GM21786 (cell line): ENCODE measurements at regions not wholly inside any gene's neighbourhood (a gene's known extent, or its start where the extent isn't known, plus 50 kb on each side); places are given as distances from the start of the nearest gene placed in this dataset.

Source experiments
- ATAC-seq: cut with Tn5 transposase; IDR thresholded peaks from one replicate; pipeline ENCODE4 v1.9.1; 2021; ENCODE audit not compliant: unreplicated experiment

DNA sequence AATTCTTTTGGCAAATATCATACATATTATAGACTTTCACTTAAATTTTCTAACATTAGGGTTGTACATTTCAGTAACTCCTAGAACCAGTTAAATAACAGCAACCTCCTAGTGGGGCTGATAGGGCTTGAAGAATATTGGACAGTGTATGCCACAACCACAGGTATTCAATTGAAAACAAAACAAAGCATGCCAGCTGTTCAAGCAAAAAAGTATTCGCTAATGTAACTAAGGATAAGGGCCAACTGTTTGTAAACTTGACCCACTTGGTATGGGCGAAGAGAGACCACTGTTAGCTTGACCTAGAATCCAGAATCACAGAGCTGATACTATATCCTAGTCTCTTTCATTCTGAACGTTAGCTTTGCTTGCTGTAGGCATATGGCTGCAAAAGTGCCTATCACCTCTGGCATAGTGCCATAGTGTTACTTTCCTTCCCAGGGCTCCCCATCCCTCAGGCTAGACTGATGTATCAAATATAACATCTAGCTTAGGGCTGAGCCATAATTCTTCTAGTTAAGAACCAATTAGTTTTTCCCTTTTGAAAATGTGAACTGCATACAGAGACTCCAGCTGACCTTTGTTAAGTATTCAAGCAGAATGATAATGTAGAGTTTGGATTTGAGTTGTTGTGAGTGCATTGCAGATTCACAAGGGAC lies 458.8 kb upstream of the NRXN1 start:
- ATAC-seq: no peak

DNA sequence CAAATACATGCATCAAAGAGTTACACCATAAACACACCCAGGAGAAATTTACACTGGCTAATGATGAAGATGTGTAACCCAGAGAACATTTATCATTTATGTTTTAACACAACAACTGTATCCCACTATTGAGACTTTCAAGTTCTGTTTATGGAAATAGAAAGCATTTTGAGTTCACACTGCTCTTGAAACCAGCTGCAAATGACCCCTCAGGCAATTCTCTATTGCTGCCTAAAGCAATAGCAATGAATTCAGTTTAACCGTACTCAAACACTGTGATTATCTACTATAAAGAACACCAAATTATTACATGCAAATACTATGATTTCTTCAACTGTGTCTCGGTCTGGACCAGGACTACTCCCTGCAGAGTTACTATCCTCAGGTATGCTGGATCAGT lies 452.7 kb upstream of the NRXN1 start:
- ATAC-seq: no peak

DNA sequence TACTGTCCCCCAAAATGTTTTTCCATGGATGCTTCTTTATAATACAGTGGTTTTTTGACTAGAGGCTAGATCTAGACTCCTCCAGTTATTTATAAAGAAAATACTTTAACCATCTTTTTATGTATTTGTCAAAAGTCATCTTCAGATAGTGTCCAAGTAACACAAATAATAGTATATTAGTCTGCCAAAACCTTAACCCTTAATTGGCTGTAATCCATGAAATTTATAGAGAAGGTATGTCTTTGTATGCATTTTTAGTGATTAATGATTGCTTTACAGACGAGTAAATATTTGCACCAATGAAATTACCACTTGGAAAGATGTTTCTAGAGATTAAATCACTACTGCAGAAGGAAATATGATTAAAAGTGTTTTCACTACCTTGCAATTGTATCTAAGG lies 451.8 kb upstream of the NRXN1 start:
- ATAC-seq: no peak

DNA sequence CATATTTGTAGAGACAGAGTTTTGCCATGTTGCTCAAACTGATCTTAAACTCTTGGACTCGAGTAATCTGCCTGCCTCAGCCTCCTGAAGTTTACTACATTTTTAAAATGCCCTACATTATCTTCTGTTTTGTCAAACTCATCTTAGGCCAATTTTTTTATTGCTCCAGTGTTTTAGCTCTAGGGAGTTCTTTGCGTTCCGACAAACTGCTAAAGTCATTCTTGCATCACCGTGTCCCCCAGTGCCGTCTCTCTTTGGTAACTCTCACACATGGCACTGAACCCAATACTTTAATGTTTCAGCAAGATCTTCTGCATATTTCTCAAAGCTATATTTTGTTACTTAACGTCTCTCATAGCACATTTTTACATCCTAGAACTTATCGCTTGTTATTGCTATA lies 440.9 kb upstream of the NRXN1 start:
- no peak for ATAC-seq

DNA sequence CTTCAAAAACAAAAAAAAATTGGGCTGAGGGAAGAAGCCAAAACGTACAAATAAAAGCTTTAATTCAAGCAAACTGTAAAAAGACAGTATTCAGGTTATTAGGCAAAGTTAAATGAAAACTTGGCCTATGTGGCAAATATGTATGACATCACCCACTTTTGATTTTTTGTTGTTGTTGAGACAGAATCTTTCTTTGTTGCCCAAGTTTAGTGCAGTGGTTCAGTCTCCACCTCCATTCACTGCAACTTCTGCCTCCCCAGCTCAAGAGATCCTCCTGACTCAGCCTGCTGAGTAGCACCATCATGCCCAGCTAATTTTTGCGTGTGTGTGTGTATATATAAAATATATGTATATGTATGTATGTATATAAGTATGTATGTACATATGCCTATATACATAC lies 440.4 kb upstream of the NRXN1 start:
- no peak for ATAC-seq

DNA sequence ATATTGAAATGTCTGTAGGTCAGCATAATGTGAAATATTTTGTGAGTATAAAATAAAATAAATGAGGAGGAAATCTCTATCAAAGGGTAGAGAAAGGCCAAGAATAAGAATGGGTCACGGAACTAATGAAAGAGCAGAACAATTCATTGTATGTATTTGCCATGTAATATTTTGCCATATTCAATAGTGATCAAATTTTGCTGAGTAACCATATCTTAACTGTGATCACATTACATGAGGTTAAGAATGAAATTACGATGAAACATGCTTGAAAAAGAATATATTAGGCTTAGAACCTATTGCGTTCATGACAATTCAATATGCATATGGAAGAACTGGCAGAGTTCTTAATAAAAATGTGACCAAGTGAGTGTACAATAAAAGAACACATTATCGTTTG lies 437.2 kb upstream of the NRXN1 start:
- no peak for ATAC-seq

DNA sequence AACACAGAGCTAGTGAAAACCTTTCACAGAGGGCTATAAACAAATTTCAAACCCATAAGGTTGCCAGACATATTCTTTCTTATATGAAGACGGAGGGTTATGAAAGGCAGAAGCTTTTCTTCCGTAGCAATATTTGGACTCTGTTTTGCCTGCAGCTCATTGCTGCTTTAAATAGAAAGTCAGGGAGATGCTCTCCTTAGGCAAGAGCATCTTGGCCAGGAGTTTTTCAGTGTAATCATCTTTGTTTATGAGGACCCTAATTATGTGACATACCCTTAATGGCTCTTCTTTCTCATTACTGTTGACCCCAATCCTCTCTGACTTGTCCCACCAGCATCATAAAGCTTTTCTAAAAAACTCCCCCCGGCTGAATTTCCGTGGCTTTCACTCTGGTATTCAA lies 433.4 kb upstream of the NRXN1 start:
- ATAC-seq: no peak

DNA sequence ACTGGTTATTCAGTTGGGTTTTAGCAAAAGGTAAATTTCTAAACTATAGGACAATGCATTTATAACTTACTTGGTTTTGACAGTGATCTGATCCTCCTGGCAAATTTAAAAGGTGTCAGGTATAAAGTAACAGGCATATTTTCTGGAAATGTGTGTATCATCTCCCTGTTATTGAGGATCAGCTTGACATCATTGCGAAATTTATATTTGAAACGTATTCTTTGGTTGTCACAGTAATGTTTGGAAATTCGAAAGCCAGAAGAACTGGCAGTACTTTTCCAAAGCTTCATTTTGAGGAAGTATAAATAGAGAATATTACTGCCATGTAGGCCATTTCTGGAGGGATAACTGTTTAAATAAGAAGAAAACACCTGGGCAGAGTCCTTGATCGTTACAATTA lies 422.2 kb upstream of the NRXN1 start:
- ATAC-seq: no peak

DNA sequence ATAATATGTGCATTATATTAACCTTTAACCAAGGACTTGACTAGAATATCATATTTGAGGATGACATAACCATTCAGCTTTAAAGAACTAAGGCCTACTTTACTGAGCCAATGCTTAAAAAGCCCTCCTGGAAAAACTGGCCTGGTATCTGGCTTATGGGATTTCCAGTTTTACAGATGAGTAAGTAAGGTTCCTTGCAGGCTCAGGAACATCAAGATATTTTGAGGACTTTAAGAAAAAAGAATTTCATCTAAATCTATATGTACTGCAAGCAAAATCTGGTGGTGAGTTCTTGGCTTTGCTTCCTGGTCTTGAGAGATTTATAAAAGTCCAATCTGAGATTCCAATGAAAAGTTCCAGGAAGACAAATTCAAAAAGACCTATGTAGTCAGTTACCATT lies 417.0 kb upstream of the NRXN1 start:
- no peak for ATAC-seq

DNA sequence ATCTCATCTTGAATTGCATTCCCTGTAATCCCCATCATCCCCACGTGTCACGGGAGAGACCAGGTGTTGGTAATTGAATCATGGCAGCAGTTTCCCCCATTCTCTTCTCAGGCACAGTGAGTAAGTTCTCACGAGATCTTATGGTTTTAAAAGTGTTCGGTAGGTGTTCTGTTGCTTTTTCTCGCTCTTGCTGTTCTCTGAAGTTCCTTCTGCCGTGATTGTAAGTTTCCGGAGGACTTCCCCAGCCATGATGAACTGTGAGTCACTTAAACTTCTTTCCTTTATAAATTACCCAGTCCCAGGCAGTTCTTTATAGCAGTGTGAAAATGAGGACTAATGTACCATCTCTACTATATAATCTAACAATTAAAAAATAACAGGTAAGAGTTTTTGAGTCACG lies 409.9 kb upstream of the NRXN1 start:
- ATAC-seq: no peak

DNA sequence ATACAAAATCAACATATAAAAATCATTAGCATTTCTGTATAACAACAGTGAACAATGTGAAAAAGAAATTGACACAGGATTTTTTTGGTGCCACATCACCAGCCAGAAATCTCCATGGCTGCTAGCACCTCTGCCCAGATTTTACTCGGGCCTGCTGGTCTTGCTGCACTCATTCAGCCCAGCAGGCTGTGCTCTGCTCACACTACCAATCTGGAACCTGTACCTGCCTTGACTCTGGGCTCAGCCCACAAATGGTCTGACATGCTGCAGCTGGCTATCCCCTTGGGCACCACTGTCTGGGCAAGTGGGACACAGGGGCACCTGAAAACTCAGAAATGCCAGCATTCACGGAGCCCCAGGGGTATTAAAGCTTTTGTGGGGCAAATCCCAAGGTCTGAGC lies 392.5 kb upstream of the NRXN1 start:
- ATAC-seq: no peak

DNA sequence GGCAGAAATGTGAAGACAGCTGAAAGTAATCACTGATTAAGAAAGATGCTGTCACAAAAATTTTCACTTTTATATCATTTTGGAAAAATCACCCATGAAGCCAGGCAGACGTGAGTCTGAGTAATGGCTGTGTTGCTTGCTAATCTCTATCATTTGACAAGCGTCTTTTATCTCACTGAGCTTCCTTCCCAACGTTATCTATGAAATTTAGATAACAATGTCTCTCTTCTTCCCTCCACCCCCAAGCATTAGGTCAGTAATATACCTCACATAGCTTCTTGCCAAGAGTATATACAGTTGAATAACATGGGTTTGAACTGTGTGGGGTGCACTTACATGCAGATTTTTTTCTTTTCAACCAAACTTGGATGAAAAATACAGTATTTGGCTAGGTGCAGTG lies 388.6 kb upstream of the NRXN1 start:
- no peak for ATAC-seq

DNA sequence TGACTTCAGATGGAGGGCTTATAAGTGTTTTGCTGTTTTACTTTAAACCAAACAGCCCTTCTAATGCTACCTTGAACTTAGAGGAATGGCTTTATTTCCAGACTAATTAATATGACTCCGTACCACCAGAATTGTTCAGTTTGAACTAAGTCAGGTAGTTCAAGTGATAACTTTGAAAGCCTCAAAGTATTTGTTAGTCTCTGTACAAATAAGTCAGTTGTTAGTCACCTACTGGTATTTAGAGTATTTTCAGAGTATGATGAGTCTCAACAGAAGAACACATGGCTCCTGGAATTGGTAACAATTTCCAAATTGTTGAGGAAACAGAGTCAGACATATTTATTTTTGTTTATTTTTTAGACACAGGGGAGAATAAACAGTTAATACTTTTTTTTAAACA lies 381.8 kb upstream of the NRXN1 start:
- ATAC-seq: no peak

DNA sequence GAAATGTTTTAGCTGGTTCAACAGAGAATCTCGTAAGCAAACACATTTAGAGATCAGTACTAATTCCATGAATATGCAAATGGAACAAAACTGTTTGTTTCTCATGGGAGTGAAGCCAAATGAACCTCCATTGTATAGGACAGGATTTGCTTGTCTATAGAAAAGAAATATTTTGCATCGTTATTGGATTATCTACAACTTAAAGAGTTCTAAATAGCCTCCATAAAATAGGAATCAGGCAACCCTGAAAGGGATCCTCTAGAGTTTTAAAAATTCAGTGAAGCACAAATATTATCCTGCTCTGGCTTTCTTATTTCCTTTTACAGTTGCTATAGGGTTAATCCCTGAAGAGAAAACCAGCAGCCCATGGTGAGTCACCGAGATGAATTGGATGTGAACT lies 378.4 kb upstream of the NRXN1 start:
- ATAC-seq: no peak

DNA sequence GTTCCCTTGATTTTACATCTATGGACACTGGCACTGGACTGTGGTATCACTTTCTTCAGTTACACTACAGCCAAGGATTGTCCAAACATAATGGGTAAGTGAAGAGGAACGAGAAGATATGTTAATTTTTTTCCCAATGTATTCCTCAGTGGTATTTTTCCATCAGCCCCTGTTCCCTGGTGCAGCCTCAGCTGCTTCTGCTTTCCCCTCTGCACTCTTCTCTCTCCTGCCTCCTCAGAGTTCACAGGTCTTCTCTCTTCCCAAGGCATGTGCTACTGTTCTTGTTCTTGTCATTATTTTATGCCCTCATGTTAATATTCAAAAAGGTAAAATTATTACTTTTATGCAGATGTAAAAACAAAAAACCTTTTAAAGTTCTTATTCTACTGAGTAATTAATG lies 378.0 kb upstream of the NRXN1 start:
- ATAC-seq: no peak

DNA sequence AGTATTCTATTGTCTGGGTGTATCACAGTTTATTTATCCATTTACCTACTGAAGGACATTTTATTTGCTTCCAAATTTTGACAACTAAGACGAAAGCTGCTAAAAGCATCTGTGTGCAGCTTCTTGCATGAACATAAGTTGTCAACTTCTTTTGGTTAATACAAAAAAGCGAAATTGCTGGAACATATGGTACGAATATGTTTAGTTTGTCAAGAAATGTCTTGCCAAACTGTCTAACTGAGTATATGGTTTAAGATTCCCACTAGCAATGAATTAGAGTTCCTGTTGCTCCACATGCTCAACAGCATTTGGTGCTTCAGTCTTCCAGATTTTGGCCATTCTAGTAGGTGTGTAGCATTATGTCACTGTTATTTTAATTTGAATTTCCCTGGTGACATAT lies 372.3 kb upstream of the NRXN1 start:
- ATAC-seq: no peak

DNA sequence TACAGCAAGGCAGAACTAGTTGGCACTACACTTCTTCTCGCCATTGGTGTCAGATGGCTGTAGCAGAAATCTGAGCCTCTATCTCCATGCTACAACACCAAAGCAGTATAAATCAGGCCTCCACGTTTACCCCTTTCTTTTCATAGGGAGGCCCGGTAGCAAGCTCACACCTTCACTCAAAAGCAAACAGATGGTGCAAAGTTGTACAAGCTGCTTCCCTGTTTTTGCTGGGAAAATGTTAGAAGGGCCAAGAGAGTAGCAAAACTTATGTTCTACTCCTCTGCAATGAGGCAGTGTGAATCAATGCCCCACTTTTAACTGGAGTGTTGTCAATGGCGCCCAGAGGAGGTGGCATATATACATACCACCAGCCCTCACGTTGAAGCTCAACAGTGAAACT lies 369.6 kb upstream of the NRXN1 start:
- no peak for ATAC-seq

DNA sequence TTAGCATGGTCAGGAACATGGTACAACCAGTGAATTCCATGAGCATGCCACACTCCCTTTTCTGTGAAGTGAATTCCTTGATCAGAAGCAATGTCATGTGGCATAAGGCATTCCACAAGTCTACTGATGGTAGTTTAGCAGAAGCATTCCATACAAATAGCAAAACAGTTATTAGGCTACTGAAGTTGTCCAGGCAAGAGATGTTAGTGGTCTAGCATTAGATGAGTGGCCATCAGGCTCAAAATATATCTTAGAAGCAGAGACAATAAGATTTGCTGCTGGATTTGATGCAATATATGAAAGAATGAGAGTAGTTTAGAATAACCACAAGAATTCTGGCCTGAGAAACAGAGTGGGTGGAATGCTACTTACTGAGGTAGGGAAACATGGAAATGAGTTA lies 355.3 kb upstream of the NRXN1 start:
- no peak for ATAC-seq

DNA sequence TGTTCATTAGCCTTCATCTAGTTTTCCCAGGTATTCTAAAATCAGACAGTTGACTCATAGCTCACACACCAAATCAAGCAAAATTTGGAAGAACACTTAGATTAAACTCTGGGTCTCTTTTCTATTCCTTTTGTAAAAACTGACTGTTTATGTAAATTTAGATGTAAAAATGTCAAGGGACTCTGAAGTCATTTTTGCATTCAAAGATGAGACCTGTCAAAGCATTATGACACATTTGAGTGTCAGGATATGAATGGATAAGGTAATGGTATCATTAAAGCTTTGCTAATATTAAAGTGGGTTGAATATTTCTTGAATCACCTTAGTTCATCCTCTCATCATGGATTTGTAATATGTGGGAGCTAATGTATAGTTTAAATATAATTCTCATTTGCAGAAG lies 348.1 kb upstream of the NRXN1 start:
- ATAC-seq: no peak

DNA sequence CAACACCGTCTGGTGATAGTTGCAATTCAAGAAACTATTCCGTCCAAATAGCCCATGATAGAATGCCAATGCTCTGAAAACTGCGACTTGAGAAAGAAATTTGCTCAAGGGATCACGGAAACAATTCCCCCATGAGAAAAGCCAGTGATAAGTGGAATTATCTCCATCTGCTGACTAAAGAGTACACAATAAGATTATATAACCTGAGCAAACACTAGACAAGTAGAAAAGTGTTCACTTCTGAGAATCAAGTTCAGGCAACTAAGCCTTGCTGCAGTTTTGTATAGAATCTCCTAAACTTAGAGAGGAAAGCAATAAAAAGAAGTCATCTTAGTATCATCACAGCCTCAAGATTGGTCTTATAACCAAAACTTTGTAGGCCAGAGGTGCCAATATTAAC lies 336.3 kb upstream of the NRXN1 start:
- ATAC-seq: no peak

DNA sequence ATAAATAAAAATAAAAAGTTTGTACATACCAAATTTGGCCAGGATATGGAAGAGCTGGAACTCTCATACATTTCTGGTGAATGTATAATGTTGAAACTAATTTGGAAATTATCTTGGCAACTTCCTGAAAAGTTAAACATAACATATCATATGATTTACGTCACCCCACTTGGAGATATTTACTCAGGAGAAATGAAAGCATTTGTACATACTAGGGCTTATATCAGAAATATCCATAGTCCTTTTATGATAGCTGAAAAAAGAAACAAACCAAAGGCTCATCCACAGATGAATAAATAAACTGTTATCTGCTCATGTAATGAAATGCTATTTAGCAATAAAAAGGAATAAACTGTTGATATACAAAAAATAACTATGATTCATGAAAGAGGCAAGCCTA lies 318.2 kb upstream of the NRXN1 start:
- no peak for ATAC-seq

DNA sequence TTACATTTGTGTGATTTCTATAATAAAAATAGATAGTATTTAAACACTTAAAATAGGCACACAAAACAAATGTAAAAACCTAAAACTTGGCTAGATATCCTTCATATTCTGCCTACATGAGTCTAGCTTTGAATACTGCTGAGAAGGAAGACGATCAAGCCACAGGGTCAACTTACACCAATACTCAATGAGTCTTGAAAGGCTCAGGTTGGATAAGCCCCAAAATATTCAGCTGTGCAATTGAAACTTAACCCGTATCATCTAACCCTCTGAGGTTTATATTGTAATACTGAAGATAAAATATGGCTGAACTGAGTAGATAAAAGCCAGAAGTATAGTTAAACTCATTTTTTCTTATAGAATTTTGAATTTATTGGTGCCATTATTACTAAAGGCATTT lies 313.0 kb upstream of the NRXN1 start:
- no peak for ATAC-seq

DNA sequence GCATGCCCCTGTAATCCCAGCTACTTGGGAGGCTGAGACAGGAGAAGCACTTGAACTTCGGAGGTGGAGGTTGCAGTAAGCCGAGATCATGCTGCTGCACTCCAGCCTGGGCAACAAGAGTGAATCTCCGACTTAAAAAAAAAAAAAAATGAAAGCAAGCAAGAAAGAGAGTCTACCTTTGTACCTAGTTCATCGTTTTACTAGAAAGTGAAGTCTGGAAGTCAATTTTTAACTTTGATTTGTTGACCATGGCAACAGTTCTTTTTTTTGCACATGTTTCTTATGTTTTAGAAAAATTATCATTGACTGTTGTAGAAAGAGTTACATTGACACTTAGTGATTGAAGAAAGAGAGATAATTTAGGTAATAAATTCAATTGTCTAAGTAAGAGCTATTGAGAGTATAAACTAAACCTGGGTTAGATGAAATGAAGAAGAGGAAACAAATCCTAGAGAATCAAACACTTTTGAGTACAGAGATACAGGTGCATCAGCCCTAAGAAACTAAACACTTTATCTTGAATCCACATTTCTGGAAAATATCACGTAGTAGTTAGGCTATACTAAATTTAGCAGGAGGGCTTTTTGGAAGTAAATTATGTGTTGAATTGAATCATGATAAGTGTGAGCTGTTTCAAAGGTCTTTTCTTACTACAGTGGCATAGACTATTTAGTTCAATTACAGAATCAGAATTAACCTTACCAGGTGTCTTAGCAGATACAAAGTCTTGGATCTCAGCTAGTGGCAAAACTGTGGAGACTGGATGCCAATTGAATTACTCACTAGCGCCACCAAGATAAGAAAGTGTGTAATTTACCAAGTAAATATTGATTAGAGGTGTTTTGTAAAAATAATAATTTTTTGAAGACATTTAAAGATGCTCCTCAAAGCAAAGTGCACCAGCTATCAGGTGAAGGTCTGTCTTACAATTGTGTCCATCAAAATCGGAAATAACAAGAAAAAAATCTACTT lies 303.4 kb upstream of the NRXN1 start:
- no peak for ATAC-seq
